GM21786 (cell line): ENCODE measurements at regions not wholly inside any gene's neighbourhood (a gene's known extent, or its start where the extent isn't known, plus 50 kb on each side); places are given as distances from the start of the nearest gene placed in this dataset.
"Not testable (repeated sequence)": the region's sequence is repeated elsewhere in the genome, so short reads cannot be mapped to it uniquely, and the experiment has no call there.

ENCODE experiments used
- ATAC-seq: cut with Tn5 transposase; IDR thresholded peaks from one replicate; pipeline ENCODE4 v1.9.1; 2021; ENCODE audit not compliant: unreplicated experiment

- no peak for ATAC-seq
Measured at GRCh38 chr7:43042302-43042701, 70.1 kb upstream of the HECW1 start.

DNA sequence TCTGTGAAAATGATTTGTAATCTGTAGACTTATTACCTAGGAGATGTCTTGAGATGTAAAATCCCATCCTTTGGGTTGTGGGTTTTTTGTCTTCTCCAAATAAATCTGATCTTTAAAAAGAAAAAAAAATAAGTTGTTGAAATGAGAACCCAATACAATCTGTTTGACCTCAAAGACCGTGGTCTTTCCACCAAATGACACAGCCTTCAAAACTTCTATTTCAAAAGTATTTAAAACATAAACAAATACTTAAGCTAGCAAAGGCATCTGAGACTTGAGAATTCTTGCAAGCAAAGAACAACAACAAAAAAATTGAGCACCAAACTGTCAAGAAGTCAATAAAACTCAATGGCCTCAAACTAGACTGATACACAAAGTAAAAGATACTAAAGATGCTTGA, 67.9 kb upstream of the HECW1 start:
- ATAC-seq = no peak

- ATAC-seq = no peak
Measured at GRCh38 chr7:43054052-43054722, 58.3 kb upstream of the HECW1 start.

DNA sequence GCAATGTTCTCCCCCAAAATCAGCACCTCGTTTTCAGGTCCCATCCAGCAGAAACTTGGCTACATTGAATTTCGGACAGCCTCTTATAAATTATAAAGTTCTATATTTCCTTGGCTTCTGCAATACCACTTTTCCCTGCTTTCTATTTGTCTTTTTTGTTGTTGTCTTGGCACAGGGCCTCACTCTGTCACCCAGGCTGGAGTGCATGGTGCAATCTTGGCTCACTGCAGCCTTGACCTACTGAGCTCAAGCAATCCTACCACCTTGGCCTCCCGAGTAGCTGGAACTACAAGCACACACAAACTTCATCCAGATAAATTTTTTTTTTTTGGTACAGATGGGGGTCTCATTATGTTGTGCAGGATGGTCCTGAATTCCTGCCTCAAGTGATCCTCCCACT, 55.3 kb upstream of the HECW1 start:
- ATAC-seq = no peak

GRCh38 chr7:43058271-43059066, 54.0 kb upstream of the HECW1 start:
- peak; percentile 40 for ATAC-seq

- not testable (repeated sequence) for ATAC-seq
Measured at GRCh38 chr7:43059067-43059600, 53.3 kb upstream of the HECW1 start.
